MM.1S (cell line): ENCODE measurements at regions not wholly inside any gene's neighbourhood (a gene's known extent, or its start where the extent isn't known, plus 50 kb on each side); places are given as distances from the start of the nearest gene placed in this dataset.

Experiments
- DNase-seq: peaks from one replicate; pipeline ENCODE4 v3.0.0-alpha.2; 2015
- H2AFZ ChIP-seq: fragments of 300-600 bp; sonication (generic); 2 replicates; pipeline ENCODE4 v1.6.0; 2016; ENCODE audit warnings: antibody characterized with exemption, low read length
- H3F3A ChIP-seq: fragments of 300-600 bp; sonication (generic); 2 replicates; pipeline ENCODE4 v1.6.1; 2016; ENCODE audit warnings: mild to moderate bottlenecking, antibody characterized with exemption, low read length, moderate library complexity, mixed read lengths; ENCODE audit not compliant: insufficient read depth
- H3K27ac ChIP-seq: fragments of 300-600 bp; sonication (generic); 2 replicates; pipeline ENCODE4 v1.5.1; 2016; ENCODE audit warnings: mild to moderate bottlenecking, low read length
- H3K27me3 ChIP-seq: fragments of 300-600 bp; sonication (generic); replicated peaks from 2 replicates; pipeline ENCODE4 v1.6.0; 2016; ENCODE audit warnings: low read length; ENCODE audit not compliant: insufficient read depth
- H3K36me3 ChIP-seq: fragments of 300-600 bp; sonication (generic); replicated peaks from 2 replicates; pipeline ENCODE4 v1.6.1; 2016; ENCODE audit warnings: mild to moderate bottlenecking, low read length, mixed read lengths; ENCODE audit not compliant: insufficient read depth
- H3K4me1 ChIP-seq: fragments of 300-600 bp; sonication (generic); 2 replicates; pipeline ENCODE4 v1.6.1; 2016; ENCODE audit warnings: low read length, mixed read lengths
- H3K4me2 ChIP-seq: fragments of 300-600 bp; sonication (generic); 2 replicates; pipeline ENCODE4 v1.6.0; 2016; ENCODE audit warnings: low read depth, low read length
- H3K4me3 ChIP-seq: fragments of 300-600 bp; sonication (generic); 2 replicates; pipeline ENCODE4 v1.5.1; 2016; ENCODE audit warnings: low read length, mixed read lengths
- H3K79me2 ChIP-seq: fragments of 300-600 bp; sonication (generic); 2 replicates; pipeline ENCODE4 v1.6.1; 2016; ENCODE audit warnings: mixed run types, low read length, mixed read lengths
- H3K9ac ChIP-seq: fragments of 300-600 bp; sonication (generic); 2 replicates; pipeline ENCODE4 v1.6.1; 2016; ENCODE audit warnings: low read length, mixed read lengths
- H3K9me2 ChIP-seq: fragments of 300-600 bp; sonication (generic); replicated peaks from 2 replicates; pipeline ENCODE4 v1.6.1; 2016; ENCODE audit warnings: mild to moderate bottlenecking, low read length, mixed read lengths; ENCODE audit not compliant: insufficient read depth
- H3K9me3 ChIP-seq: fragments of 300-600 bp; sonication (generic); replicated peaks from 2 replicates; pipeline ENCODE4 v1.6.1; 2016; ENCODE audit warnings: mild to moderate bottlenecking, low read length, mixed read lengths; ENCODE audit not compliant: insufficient read depth
- H4K20me1 ChIP-seq: fragments of 300-600 bp; sonication (generic); 2 replicates; pipeline ENCODE4 v1.6.1; 2016; ENCODE audit warnings: mild to moderate bottlenecking, low read length, moderate library complexity, mixed read lengths; ENCODE audit not compliant: insufficient read depth
- EZH2 ChIP-seq: fragments of 300-600 bp; sonication (generic); optimal IDR thresholded peaks from 2 replicates; pipeline ENCODE3; 2017; ENCODE audit warnings: low read depth, mild to moderate bottlenecking, antibody characterized with exemption, low read length, mixed read lengths
- EZH2phosphoT487 ChIP-seq: fragments of 300-600 bp; sonication (generic); IDR thresholded peaks from 2 replicates; pipeline ENCODE4 v1.6.1; 2018; ENCODE audit warnings: antibody characterized with exemption, low read length
- TF ChIP-seq, protein P1 (sequence below): fragments of 300-600 bp; sonication (generic); IDR thresholded peaks from 2 replicates; pipeline ENCODE4 v1.5.1; 2016; ENCODE audit warnings: antibody characterized with exemption, low read length, mixed read lengths

DNA sequence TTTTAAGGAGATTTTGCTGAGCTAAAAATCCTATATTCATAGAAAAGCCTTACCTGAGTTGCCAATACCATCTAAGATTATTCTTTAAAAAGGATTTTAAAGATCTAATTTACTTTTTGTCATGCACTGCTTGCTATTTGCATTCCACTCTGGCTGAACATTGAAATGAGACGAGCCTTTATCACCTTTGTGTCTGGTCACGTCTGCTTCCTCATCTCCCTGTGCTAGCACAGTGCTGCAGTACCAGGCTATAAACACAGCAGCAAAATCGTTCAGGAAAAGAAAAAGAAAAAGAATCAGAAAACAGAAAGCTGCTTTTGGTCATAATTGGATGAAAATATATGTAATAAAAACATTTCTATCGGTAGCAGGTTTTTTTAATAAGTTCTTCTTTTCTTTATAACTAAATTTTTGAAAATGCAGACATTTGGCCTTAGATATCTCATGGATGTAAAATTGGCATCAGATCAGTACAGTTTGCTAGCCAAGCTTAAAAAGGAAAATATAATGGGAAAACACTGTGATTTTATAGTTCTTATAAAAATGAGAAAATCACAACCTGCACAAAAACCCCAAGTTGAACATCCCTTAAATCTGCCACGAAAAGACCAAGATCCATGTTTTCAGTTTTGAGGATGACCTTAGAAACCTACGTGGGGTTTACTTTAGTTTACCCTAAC is 735.7 kb upstream of the CXADR start:
- Histone ChIP-seq H2AFZ (no peak overlapping the region), H3F3A (no peaks in the 10 kb centered on the region), H3K4me1 (no peaks in the 10 kb centered on the region), H3K27me3 (no peaks in the 10 kb centered on the region), H4K20me1 (no peaks in the 10 kb centered on the region), H3K9ac (no peak overlapping the region), H3K9me3 (no peaks in the 10 kb centered on the region), H3K36me3 (no peaks in the 10 kb centered on the region), H3K4me2 (no peak overlapping the region), H3K27ac (no peak overlapping the region), H3K9me2 (no peaks in the 10 kb centered on the region), H3K4me3 (no peak overlapping the region), H3K79me2 (no peaks in the 10 kb centered on the region)
- DNase-seq: no peak
- TF ChIP-seq, protein P1, sequence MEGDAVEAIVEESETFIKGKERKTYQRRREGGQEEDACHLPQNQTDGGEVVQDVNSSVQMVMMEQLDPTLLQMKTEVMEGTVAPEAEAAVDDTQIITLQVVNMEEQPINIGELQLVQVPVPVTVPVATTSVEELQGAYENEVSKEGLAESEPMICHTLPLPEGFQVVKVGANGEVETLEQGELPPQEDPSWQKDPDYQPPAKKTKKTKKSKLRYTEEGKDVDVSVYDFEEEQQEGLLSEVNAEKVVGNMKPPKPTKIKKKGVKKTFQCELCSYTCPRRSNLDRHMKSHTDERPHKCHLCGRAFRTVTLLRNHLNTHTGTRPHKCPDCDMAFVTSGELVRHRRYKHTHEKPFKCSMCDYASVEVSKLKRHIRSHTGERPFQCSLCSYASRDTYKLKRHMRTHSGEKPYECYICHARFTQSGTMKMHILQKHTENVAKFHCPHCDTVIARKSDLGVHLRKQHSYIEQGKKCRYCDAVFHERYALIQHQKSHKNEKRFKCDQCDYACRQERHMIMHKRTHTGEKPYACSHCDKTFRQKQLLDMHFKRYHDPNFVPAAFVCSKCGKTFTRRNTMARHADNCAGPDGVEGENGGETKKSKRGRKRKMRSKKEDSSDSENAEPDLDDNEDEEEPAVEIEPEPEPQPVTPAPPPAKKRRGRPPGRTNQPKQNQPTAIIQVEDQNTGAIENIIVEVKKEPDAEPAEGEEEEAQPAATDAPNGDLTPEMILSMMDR: no peak
- TF ChIP-seq EZH2 (no peak), EZH2phosphoT487 (no peak)

DNA sequence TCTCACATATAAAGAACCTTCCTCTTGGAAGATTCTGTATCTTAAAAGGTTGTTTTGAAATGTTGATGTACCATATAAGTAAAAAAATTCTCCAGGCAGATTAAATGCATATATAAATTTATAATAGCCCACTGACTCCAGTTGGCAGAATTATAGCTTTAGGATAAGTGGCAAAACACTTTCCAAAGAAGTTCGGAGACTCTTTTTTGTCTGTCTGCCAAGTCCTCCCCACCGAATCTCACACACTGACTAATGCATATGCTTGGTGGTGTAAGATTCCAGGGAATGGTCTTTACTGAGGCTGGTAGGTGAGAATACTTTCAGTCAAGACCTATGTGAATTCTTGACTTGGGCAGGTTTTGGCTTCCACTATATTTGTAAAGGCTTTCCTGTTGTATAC is 724.3 kb upstream of the CXADR start:
- Histone ChIP-seq H3K79me2 (no peaks in the 10 kb centered on the region), H3K4me3 (no peak overlapping the region), H3K9ac (no peak overlapping the region), H3K27me3 (no peaks in the 10 kb centered on the region), H3K9me3 (no peaks in the 10 kb centered on the region), H4K20me1 (no peaks in the 10 kb centered on the region), H3K4me1 (no peaks in the 10 kb centered on the region), H2AFZ (no peak overlapping the region), H3F3A (no peaks in the 10 kb centered on the region), H3K27ac (no peak overlapping the region), H3K4me2 (no peak overlapping the region), H3K36me3 (no peaks in the 10 kb centered on the region), H3K9me2 (no peaks in the 10 kb centered on the region)
- no peak for DNase-seq
- TF ChIP-seq, protein P1: no peak
- no peak for TF ChIP-seq EZH2phosphoT487
- no peak for TF ChIP-seq EZH2

GRCh38 chr21:16789636-16790035 is 723.2 kb upstream of the CXADR start:
- Histone ChIP-seq H3K9me2 (no peaks in the 10 kb centered on the region), H2AFZ (no peak overlapping the region), H3K4me3 (no peak overlapping the region), H3K9ac (no peak overlapping the region), H3K27ac (no peak overlapping the region), H3K4me2 (no peak overlapping the region), H3F3A (no peaks in the 10 kb centered on the region), H3K9me3 (no peaks in the 10 kb centered on the region), H3K79me2 (no peaks in the 10 kb centered on the region), H3K27me3 (no peaks in the 10 kb centered on the region), H3K4me1 (no peaks in the 10 kb centered on the region), H3K36me3 (no peaks in the 10 kb centered on the region), H4K20me1 (no peaks in the 10 kb centered on the region)
- TF ChIP-seq EZH2phosphoT487 (no peak), EZH2 (no peak)
- TF ChIP-seq, protein P1: no peak
- no peak for DNase-seq
